Endodermal cell (in vitro differentiated cells): ENCODE measurements at regions not wholly inside any gene's neighbourhood (a gene's known extent, or its start where the extent isn't known, plus 50 kb on each side); places are given as distances from the start of the nearest gene placed in this dataset.

Experiments used
- DNase-seq: peaks from one replicate; pipeline ENCODE4 v3.0.0-alpha.2; 2017
- H3K27ac ChIP-seq: 2 replicates; pipeline ENCODE4 v1.5.1; 2013; ENCODE audit warnings: mild to moderate bottlenecking, low read depth, low read length, moderate library complexity
- H3K27me3 ChIP-seq: 2 replicates; pipeline ENCODE4 v1.6.1; 2013; ENCODE audit warnings: mild to moderate bottlenecking, low read length, moderate library complexity; ENCODE audit not compliant: insufficient read depth, control insufficient read depth, poor library complexity, severe bottlenecking
- H3K36me3 ChIP-seq: 2 replicates; pipeline ENCODE4 v1.7.0; 2013; ENCODE audit warnings: mild to moderate bottlenecking, low read length, moderate library complexity; ENCODE audit not compliant: control insufficient read depth, insufficient read depth
- H3K4me1 ChIP-seq: one replicate; pipeline ENCODE4 v1.7.0; 2013; ENCODE audit warnings: low read length; ENCODE audit not compliant: control insufficient read depth, insufficient read depth
- H3K4me3 ChIP-seq: 2 replicates; pipeline ENCODE4 v1.5.1; 2013; ENCODE audit warnings: mild to moderate bottlenecking, low read length, moderate library complexity
- H3K9ac ChIP-seq: 2 replicates; pipeline ENCODE4 v1.6.1; 2013; ENCODE audit warnings: mild to moderate bottlenecking, low read length, moderate library complexity; ENCODE audit not compliant: poor library complexity, severe bottlenecking; ENCODE audit errors: extremely low read depth
- H3K9me3 ChIP-seq: 2 replicates; pipeline ENCODE4 v1.6.1; 2013; ENCODE audit warnings: mild to moderate bottlenecking, low read length, moderate library complexity; ENCODE audit not compliant: control insufficient read depth
- H3K27ac Mint-ChIP-seq: 2 replicates; pipeline ENCODE4 v1.8.0; 2020; ENCODE audit warnings: mixed read lengths
- H3K27me3 Mint-ChIP-seq: 2 replicates; pipeline ENCODE4 v1.8.0; 2021; ENCODE audit warnings: mild to moderate bottlenecking, mixed read lengths; ENCODE audit not compliant: insufficient read depth
- H3K36me3 Mint-ChIP-seq: 2 replicates; pipeline ENCODE4 v1.8.0; 2020; ENCODE audit warnings: low read depth, mixed read lengths
- H3K4me1 Mint-ChIP-seq: 2 replicates; pipeline ENCODE4 v1.8.0; 2020; ENCODE audit warnings: mixed read lengths
- H3K4me3 Mint-ChIP-seq: 2 replicates; pipeline ENCODE4 v1.8.0; 2020; ENCODE audit warnings: mild to moderate bottlenecking, moderate library complexity, mixed read lengths
- H3K9me3 Mint-ChIP-seq: 2 replicates; pipeline ENCODE4 v1.8.0; 2020; ENCODE audit warnings: mild to moderate bottlenecking, mixed read lengths
- WGBS, 2 experiments: methylation state at CpG; one replicate each; pipeline versions ENCODE4 v1.1.5 to v1.1.7; 2013; ENCODE audit warnings: missing lambda C conversion rate in 2 of 2, mixed read lengths in 1 of 2; ENCODE audit not compliant: insufficient coverage in 1 of 2, insufficient read length in 1 of 2; 5-methylcytosine and 5-hydroxymethylcytosine counted together
- TF ChIP-seq, protein P1 (sequence below): fragments of 200-600 bp; sonication (generic); conservative IDR thresholded peaks from 2 replicates; pipeline ENCODE4 v1.5.0; 2021; ENCODE audit warnings: antibody characterized with exemption, mild to moderate bottlenecking

GRCh38 chr12:63208956-63209355 lies 58.0 kb upstream of the AVPR1A start:
- no peak overlapping the region for H3K9ac ChIP-seq
- TF ChIP-seq, protein P1, sequence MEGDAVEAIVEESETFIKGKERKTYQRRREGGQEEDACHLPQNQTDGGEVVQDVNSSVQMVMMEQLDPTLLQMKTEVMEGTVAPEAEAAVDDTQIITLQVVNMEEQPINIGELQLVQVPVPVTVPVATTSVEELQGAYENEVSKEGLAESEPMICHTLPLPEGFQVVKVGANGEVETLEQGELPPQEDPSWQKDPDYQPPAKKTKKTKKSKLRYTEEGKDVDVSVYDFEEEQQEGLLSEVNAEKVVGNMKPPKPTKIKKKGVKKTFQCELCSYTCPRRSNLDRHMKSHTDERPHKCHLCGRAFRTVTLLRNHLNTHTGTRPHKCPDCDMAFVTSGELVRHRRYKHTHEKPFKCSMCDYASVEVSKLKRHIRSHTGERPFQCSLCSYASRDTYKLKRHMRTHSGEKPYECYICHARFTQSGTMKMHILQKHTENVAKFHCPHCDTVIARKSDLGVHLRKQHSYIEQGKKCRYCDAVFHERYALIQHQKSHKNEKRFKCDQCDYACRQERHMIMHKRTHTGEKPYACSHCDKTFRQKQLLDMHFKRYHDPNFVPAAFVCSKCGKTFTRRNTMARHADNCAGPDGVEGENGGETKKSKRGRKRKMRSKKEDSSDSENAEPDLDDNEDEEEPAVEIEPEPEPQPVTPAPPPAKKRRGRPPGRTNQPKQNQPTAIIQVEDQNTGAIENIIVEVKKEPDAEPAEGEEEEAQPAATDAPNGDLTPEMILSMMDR, result no peak
- H3K9me3 ChIP-seq, result no peaks in the 10 kb centered on the region
- peaks cover 9% of the 10 kb centered on the region for H3K27me3 ChIP-seq
- no peaks in the 10 kb centered on the region for H3K4me1 ChIP-seq
- Mint-ChIP-seq H3K36me3 (no peaks in the 10 kb centered on the region), H3K27me3 (peaks cover 3% of the 10 kb centered on the region), H3K4me3 (no peak overlapping the region), H3K4me1 (no peaks in the 10 kb centered on the region), H3K9me3 (no peaks in the 10 kb centered on the region), H3K27ac (no peak overlapping the region)
- DNase-seq, result no peak
- no peak overlapping the region for H3K4me3 ChIP-seq
- no peak overlapping the region for H3K27ac ChIP-seq
- H3K36me3 ChIP-seq, result no peaks in the 10 kb centered on the region

DNA sequence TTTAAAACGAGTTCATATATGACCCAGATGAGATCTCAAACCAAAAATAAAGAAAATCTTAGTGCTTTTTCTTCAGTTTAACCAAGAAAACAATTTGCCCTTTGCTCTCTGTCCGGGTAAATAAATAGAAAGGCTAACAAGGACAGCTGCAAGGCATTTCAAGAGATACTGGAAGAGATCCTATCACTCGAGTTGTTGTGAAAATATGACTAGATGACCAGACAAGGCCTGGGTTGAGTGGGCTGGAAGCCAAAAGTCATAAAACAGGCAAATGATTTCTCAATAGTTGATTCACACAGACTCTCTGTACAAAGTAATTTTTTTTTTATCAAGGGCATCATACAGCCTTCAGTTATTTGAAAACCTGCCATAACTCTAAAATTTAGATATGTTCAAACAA lies 55.9 kb upstream of the AVPR1A start:
- no peak for DNase-seq
- Mint-ChIP-seq H3K27ac (no peak overlapping the region), H3K9me3 (no peaks in the 10 kb centered on the region), H3K36me3 (no peaks in the 10 kb centered on the region), H3K4me1 (no peaks in the 10 kb centered on the region), H3K4me3 (no peak overlapping the region), H3K27me3 (peaks cover 3% of the 10 kb centered on the region)
- no peaks in the 10 kb centered on the region for H3K4me1 ChIP-seq
- no peaks in the 10 kb centered on the region for H3K9me3 ChIP-seq
- H3K4me3 ChIP-seq, result no peak overlapping the region
- H3K27me3 ChIP-seq, result peaks cover 9% of the 10 kb centered on the region
- 75 to 77% methylated on average over 3 of the region's 3 CpGs for WGBS, 2 experiments
- TF ChIP-seq, protein P1, result no peak
- no peak overlapping the region for H3K27ac ChIP-seq
- no peak overlapping the region for H3K9ac ChIP-seq
- H3K36me3 ChIP-seq, result no peaks in the 10 kb centered on the region

DNA sequence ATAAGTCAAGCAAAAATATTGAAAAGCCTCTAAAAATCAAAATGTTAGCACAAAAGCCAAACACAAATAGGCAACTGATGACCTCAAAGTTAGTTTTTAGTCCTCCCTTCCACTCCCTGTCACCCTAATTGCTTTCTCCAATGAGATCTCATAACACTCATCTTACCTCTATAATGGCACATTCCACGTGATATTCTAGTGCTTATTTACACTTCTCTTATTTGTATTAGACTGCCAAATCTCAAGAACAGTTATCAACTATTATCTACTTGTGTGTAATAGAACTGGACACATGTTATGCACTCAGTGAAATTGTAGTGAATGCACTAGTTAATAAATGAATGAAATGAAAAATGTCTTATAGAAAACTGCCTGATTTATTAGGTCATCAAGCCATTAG lies 55.5 kb upstream of the AVPR1A start:
- Histone ChIP-seq H3K27ac (no peak overlapping the region), H3K9me3 (no peaks in the 10 kb centered on the region), H3K9ac (no peak overlapping the region), H3K4me1 (no peaks in the 10 kb centered on the region), H3K27me3 (peaks cover 9% of the 10 kb centered on the region), H3K4me3 (no peak overlapping the region), H3K36me3 (no peaks in the 10 kb centered on the region)
- 81% methylated on average over 1 of the region's 1 CpG; no CpG with 5 or more reads in 1 of the 2 experiments for WGBS, 2 experiments
- DNase-seq, result no peak
- Mint-ChIP-seq H3K4me3 (no peak overlapping the region), H3K36me3 (no peaks in the 10 kb centered on the region), H3K27me3 (peaks cover 3% of the 10 kb centered on the region), H3K9me3 (no peaks in the 10 kb centered on the region), H3K27ac (no peak overlapping the region), H3K4me1 (no peaks in the 10 kb centered on the region)
- TF ChIP-seq, protein P1, result no peak
